GM21619 (cell line): ENCODE measurements at regions not wholly inside any gene's neighbourhood (a gene's known extent, or its start where the extent isn't known, plus 50 kb on each side); places are given as distances from the start of the nearest gene placed in this dataset.
A peak's percentile ranks its signal among the peaks of the same experiment; 100 is the strongest.

Experiments used
- ATAC-seq: cut with Tn5 transposase; IDR thresholded peaks from one replicate; pipeline ENCODE4 v1.9.1; 2021; ENCODE audit not compliant: unreplicated experiment

DNA sequence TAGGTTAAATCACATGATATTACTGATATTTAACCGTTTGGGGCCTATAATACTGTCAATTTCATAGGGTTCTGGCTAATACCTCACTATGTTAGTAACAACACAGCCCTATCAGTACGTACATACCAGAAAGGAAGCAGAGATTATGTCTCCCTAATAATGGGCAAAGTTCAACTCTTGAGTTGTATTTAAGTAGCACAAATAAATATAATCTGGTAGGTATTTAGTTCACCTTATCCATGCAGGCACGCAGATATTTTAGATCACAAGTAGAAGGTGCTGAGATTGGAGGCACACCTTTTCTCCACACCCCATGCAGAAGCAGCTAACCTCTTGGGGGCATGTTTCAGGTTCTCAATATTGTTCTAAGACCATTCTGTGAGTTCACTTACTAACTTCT is 118.9 kb downstream of the IRS1 start:
- ATAC-seq, result no peak

GRCh38 chr2:226679389-226680065 is 120.1 kb downstream of the IRS1 start:
- ATAC-seq, result no peak

DNA sequence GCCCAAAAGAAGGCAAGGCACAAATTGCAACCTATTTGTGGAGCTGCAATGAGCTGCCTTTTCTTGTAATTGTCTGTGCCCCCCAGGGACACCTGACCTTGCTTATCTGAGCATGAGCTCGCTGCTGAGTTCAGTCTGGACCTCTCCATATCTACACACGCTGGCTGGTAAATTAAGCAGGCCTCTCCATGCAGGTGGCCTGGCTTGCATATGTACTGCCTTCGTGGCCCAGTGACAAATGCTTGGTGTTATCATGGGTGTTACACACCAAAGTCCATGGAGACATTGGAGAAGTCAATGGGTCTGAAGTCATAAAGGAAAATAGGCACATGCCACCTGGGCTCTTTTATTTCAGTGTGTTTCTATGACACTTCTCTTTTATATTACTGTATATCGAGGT is 121.2 kb downstream of the IRS1 start:
- ATAC-seq, result no peak

DNA sequence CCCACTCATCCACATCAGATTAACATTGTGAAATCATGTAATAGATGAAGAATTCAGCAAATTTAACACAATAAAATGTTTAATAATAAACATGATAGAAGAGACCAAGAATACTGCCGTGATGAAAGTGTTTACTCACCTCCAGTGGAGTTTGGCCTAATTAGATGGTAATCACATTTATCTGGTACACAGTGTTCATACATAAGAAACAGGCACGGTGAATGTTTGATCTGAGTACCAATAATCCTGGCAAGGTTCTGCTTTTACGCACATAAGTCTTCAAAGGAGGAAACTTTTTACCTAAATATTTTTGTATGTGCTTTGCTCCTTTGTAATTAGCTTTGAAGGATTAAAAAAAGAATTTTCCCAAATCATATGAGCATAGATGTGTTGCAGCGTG is 122.5 kb downstream of the IRS1 start:
- no peak for ATAC-seq

- ATAC-seq, result no peak
These were observed 123.0 kb downstream of the IRS1 start for GRCh38 chr2:226676618-226677017.

DNA sequence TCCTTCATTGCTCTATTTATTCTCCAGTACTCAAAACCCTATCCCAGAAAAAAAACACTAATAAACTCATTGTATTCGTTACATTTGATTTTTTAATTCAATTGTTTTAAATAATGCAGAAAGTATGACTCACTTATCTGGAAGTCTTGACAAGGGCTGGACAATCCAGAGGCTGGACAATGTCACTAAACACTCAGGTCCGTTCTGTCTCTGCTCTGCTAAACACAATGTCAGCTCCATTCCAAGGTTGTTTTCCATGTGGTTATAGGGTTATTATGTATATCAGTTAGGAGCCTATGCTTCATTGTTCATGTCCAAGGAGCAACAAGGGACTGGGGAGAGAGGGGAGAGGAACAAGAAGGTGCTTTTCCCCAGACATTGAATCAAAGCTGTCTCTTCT is 125.5 kb downstream of the IRS1 start:
- ATAC-seq, result no peak

DNA sequence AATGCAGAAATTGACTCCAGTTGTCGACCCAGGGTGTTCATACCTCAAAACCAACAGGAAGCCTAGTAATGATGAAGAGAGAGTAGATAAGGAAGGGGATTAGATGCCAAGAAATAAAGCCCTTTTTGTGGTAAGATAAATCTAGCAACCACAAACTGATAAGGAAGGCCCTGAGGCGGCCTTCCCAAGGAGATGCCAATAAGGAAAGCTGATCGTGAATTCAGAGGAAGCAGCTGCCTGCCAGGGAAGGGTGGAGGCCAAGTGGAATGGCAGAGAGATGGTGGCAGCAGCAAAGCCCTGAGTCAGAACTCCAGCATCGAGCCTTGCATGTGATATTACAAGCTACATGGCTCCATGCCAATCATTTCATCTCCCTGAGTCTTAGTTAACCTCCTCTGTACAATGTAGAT is 126.3 kb downstream of the IRS1 start:
- ATAC-seq, result no peak

GRCh38 chr2:226671141-226671676 is 128.4 kb downstream of the IRS1 start:
- no peak for ATAC-seq

- peak; percentile 68 for ATAC-seq
These were observed 129.7 kb downstream of the IRS1 start for GRCh38 chr2:226669905-226670304.

- ATAC-seq, result no peak
These were observed 130.4 kb downstream of the IRS1 start for GRCh38 chr2:226669249-226669648.

DNA sequence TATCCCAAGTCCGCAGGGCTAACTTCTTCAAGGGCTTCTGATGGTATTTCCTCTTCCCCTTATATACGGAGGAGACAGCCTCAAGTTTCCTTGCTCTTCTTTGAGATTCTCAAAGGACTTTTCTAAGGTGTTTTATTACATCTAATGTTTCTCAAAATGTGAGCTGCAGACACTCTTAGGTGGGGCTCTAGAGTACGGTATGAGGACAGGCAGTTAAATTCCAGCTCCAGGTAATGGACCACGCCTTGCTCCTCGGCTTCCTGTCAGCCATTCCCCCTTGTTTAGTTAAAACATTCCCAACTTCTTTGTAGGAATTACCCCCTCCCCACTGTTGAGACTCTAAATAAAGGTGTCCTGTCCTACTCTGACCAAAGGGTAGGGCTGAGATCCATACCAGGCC is 131.9 kb downstream of the IRS1 start:
- ATAC-seq, result no peak

DNA sequence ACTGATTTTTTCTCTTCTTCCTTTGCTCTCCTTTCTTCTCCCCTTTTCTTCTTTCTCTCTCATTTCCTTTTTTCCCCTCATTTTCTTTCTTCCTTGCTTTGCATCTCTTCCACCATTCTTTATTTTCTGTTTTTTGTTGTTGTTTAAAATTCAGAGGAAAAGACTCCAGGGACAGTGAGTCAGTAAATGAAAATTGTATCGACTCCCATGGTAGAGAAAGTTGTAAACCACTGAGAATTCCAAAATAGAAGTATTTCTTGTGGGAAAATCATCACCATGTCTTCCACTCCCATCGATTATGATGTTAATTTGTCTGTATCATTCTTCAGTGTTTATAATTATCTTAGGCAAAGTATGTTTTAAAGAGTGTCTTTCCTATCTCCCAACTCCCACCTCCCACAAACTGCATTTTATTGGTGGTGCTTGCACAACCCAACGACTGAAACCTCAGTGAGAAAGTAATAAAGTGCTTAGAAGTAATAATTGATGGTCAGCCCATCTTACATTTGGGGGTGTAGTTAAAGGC is 134.3 kb downstream of the IRS1 start:
- ATAC-seq, result no peak

GRCh38 chr2:226664661-226665060 is 135.0 kb downstream of the IRS1 start:
- no peak for ATAC-seq

GRCh38 chr2:226664140-226664539 is 135.5 kb downstream of the IRS1 start:
- ATAC-seq, result no peak

GRCh38 chr2:226661789-226662545 is 137.7 kb downstream of the IRS1 start:
- ATAC-seq, result no peak

DNA sequence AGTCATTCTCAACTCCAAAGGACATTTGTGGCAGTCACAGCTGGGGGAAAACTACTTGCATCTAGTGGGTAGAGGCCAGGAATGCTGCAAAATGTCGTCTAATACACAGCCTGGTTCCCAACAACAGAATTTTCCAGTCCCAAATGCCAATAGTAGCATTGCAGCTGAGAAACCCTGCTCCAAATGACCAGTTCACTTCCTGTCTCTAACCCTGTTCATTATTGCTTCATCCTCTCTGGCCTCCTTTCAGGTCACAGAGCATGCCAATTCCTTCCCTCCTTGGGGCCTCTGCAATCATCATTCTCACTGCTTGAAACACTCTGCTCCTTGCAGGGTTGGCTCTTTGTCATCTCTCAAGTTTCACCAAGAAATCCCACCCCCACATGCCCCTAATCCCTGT is 139.1 kb downstream of the IRS1 start:
- ATAC-seq, result no peak

- ATAC-seq, result no peak
These were observed 139.5 kb downstream of the IRS1 start for GRCh38 chr2:226660124-226660523.

DNA sequence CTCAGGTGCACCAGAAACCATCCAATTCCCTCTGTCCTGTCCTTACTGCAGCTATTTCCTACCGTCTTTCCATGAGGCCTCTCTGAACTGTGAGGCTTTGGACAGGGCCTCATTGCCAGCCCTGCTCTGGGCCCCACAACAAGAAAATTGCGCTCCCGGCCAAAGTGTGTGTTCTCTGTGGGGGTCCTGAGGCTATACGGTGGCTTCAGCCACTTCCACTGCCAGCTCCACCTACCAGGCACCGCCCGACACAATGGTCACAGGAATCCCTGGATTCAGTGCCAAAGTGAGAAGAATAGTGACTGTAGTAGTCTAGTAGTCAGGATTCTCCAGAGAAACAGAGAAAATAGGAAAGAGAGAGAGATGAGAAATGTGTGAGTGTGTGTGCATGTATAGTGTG is 140.2 kb downstream of the IRS1 start:
- no peak for ATAC-seq

DNA sequence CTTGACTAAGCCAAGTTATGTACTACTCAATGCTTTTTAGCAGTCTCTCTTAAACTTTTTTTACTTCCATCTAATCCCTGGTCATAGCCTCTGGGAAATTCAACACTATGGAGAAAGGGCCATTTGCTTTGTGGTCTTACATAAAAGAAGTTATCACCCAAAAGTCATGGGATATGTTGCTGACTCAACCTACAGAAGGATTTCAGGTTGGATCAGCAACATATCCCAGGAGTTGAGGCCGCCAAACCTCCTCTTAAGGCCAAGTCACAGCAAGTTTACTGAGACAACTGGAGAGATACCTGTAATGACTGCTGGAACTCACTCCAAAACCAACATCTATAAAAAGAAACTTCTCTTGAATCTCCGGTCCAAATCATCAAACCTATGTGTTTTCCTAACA is 141.1 kb downstream of the IRS1 start:
- ATAC-seq, result no peak

DNA sequence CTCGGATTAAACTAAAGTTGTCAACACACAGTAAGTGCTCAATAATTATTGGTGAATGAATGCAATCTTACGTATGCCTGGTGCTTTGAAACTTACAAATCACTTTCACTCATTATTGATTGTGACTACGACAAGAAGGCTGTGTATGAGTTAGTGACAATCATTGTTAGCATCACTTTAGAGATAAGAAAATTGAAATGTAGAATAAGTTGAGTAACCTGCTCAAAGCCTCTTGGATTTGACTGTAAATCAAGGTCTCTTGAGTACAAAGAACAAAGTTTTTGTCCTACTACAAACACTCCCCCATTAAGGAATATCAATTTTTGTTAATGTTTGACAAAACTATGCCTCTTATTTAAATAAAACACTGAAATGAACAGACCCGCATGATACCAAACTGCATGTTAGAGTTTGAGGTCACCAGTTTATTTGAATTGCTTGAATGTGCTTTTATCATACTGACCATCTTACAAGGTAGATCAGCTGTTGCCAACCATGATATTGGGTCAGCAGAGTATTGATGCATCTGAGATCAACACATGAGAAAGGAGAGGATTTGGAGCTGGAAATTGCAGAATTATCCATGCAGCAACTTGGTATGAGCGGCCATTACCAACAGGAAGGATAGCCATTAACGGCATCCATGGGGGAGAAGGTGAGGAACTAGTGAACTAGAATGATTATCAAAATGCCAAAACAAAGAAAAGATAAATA is 142.1 kb downstream of the IRS1 start:
- no peak for ATAC-seq

- ATAC-seq, result no peak
These were observed 143.3 kb downstream of the IRS1 start for GRCh38 chr2:226656367-226656766.

DNA sequence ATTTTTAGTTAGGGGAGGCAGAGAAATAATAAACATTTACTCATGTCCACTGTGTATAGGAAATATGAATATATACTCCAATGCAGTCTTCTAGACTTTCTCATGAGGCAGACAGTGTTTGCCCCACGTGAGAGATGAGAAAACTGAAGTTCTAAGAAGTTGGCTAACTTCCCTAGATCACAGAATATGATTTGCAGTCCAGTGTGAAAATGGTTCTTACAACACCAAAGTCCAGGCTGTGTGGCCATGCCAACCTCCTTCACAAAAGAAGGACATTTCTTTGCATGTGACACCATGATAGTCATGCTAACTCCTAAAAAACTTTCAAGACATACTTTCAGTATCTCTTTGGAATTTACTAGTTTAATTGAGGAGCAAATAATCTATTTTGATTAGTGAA is 143.7 kb downstream of the IRS1 start:
- ATAC-seq, result no peak
